ENCODE measurements at regions not wholly inside any gene's neighbourhood (a gene's known extent, or its start where the extent isn't known, plus 50 kb on each side); places are given as distances from the start of the nearest gene placed in this dataset.

GRCh38 chr3:164196477-164196876 lies 881.8 kb downstream of the SI start:
- no TSS peak for BruUV-seq (replicated peaks)
- Histone ChIP-seq H3K9me3 (ENCODE audit: control insufficient read depth in 1 of 2, insufficient read depth in 1 of 2, low read depth in 1 of 2, low read length in 2 of 2) (no peaks in the 10 kb centered on the region), H4K20me1 (ENCODE audit: insufficient read depth) (no peaks in the 10 kb centered on the region), H3K27ac (ENCODE audit: low read depth, low read length) (no peak overlapping the region), H3K4me2 (ENCODE audit: low read length) (no peak overlapping the region), H3K27me3 (ENCODE audit: insufficient read depth, low read length) (no peaks in the 10 kb centered on the region), H3K36me3 (ENCODE audit: control insufficient read depth in 1 of 2, insufficient read depth in 2 of 2, low read length in 2 of 2) (no peaks in the 10 kb centered on the region), H3K9ac (ENCODE audit: low read length) (no peak overlapping the region), H3K4me3 (replicated peaks in 1 of 2; ENCODE audit: low read depth in 1 of 2, low read length in 2 of 2) (no peak overlapping the region), H3K4me1 (ENCODE audit: control insufficient read depth in 1 of 2, insufficient read depth in 2 of 2, low read length in 2 of 2) (no peaks in the 10 kb centered on the region), H3K9me2 (ENCODE audit: insufficient read depth) (no peaks in the 10 kb centered on the region), H3K79me2 (ENCODE audit: insufficient read depth, low read length) (no peaks in the 10 kb centered on the region), H2AFZ (ENCODE audit: low read depth, low read length, poor library complexity, severe bottlenecking) (no peak overlapping the region)
- DNase-seq (ENCODE audit: low read depth, low spot score) (no peak), ATAC-seq (no peak)
- TF ChIP-seq POLR2AphosphoS5 (IDR thresholded peaks at IDR 0.05; ENCODE audit: low read depth, low read length) (no peak), REST (IDR thresholded peaks at IDR 0.05; ENCODE audit: low read depth) (no peak), ATF3 (IDR thresholded peaks at IDR 0.05) (no peak), CEBPB (IDR thresholded peaks at IDR 0.05; ENCODE audit: low read depth) (no peak), ELF1 (IDR thresholded peaks at IDR 0.05; ENCODE audit: borderline replicate concordance, low read depth) (no peak), TCF7L2 (IDR thresholded peaks at IDR 0.05; ENCODE audit: borderline replicate concordance, extremely low read depth, insufficient read depth, insufficient read length) (no peak), EZH2phosphoT487 (IDR thresholded peaks at IDR 0.05; ENCODE audit: borderline replicate concordance) (no peak), EZH2 (IDR thresholded peaks at IDR 0.05) (no peak), RAD21 (IDR thresholded peaks at IDR 0.05; ENCODE audit: low read depth) (no peak), YY1 (IDR thresholded peaks at IDR 0.05; ENCODE audit: extremely low read depth, insufficient replicate concordance, low read depth, low read length) (no peak), POLR2A (IDR thresholded peaks at IDR 0.05; ENCODE audit: borderline replicate concordance, extremely low read depth, insufficient read depth, insufficient read length) (no peak), SIN3A (IDR thresholded peaks at IDR 0.05; ENCODE audit: low read depth) (no peak), SRF (IDR thresholded peaks at IDR 0.05; ENCODE audit: low read depth) (no peak), ZFX (IDR thresholded peaks at IDR 0.05) (no peak), FOSL1 (IDR thresholded peaks at IDR 0.05; ENCODE audit: low read depth) (no peak)
- TF ChIP-seq, protein P1, sequence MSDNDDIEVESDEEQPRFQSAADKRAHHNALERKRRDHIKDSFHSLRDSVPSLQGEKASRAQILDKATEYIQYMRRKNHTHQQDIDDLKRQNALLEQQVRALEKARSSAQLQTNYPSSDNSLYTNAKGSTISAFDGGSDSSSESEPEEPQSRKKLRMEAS (IDR thresholded peaks at IDR 0.05) = no peak
- ChIA-PET RAD21 (ENCODE audit: low non-redundant PET in 1 of 2, low total read pairs in 2 of 2, uncharacterized antibody in 2 of 2, unreplicated experiment in 2 of 2) (no interaction called here), POLR2A (no interaction called here), CTCF (interaction anchor here (0.6 kb wide), 1 partner anchor 1316 kb away, joined by 3 read pairs; no protein-coding TSS in a partner anchor)
- intact Hi-C loops (cut with micrococcal nuclease) = no loop called here

Data from HCT116 (cell line).